DND-41 (cell line): ENCODE measurements at regions not wholly inside any gene's neighbourhood (a gene's known extent, or its start where the extent isn't known, plus 50 kb on each side); places are given as distances from the start of the nearest gene placed in this dataset.

Experiments
- EZH2 ChIP-seq: IDR thresholded peaks from 3 replicates; pipeline ENCODE4 v1.6.1; 2012; ENCODE audit warnings: borderline replicate concordance, low read depth, mild to moderate bottlenecking, moderate library complexity, low read length, inconsistent platforms; ENCODE audit not compliant: severe bottlenecking
- TF ChIP-seq, protein P1 (sequence below): IDR thresholded peaks from 2 replicates; pipeline ENCODE4 v1.5.1; 2012; ENCODE audit warnings: borderline replicate concordance, low read length, moderate library complexity, mild to moderate bottlenecking; ENCODE audit not compliant: poor library complexity, severe bottlenecking; ENCODE audit errors: extremely low read depth

DNA sequence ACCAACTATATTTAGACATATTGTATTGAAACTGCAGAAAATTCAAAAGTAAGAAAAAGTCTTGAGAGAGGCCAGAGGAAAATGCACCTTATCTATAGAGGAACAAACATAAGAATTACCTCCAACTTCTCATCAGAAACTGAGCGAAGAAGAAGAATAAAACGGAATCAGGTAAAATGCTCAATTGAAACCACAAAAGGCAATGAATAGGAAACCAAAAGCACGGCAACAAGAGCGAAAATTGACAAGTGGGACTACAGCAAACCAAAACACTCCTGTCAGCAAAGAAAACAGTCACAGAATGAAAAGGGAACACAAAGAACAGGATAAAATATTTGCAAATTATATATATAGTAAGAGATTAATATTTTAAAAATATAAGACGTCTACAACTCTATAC, 61.9 kb upstream of the PARP11 start:
- TF ChIP-seq, protein P1, sequence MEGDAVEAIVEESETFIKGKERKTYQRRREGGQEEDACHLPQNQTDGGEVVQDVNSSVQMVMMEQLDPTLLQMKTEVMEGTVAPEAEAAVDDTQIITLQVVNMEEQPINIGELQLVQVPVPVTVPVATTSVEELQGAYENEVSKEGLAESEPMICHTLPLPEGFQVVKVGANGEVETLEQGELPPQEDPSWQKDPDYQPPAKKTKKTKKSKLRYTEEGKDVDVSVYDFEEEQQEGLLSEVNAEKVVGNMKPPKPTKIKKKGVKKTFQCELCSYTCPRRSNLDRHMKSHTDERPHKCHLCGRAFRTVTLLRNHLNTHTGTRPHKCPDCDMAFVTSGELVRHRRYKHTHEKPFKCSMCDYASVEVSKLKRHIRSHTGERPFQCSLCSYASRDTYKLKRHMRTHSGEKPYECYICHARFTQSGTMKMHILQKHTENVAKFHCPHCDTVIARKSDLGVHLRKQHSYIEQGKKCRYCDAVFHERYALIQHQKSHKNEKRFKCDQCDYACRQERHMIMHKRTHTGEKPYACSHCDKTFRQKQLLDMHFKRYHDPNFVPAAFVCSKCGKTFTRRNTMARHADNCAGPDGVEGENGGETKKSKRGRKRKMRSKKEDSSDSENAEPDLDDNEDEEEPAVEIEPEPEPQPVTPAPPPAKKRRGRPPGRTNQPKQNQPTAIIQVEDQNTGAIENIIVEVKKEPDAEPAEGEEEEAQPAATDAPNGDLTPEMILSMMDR = no peak
- TF ChIP-seq EZH2 = no peak
